HCT116 (cell line): ENCODE measurements at regions not wholly inside any gene's neighbourhood (a gene's known extent, or its start where the extent isn't known, plus 50 kb on each side); places are given as distances from the start of the nearest gene placed in this dataset.

Source experiments
- ATAC-seq: fragments of 200-7000 bp; cut with Tn5 transposase; 2 replicates; pipeline ENCODE4 v1.9.1; 2020; ENCODE audit warnings: mild to moderate bottlenecking, moderate library complexity
- BruUV-seq: library from RNA; stranded (reverse); fragments of 400-500 nt; replicated peaks from 2 replicates; lab custom pipeline; 2021; lab: Mats Ljungman, UMichigan
- CTCF ChIA-PET: fragments of 300-600 bp; sonication (Branson Sonifier 250); formaldehyde crosslinking; loops from one replicate; lab custom pipeline; 2021; ENCODE audit warnings: antibody characterized with exemption; lab: Charles Lee
- POLR2A ChIA-PET: fragments of 300-600, 350-600 bp; sonication (Branson Sonifier 250); formaldehyde crosslinking; loops from one replicate; lab custom pipeline; 2021; ENCODE audit warnings: antibody characterized with exemption; lab: Charles Lee
- RAD21 ChIA-PET, 2 experiments: fragments of 300-600 bp; sonication (Branson Sonifier 250); formaldehyde crosslinking; loops; one replicate each; lab custom pipeline; 2023; ENCODE audit warnings: low total read pairs in 2 of 2; ENCODE audit not compliant: uncharacterized antibody in 2 of 2, unreplicated experiment in 2 of 2, low non-redundant PET in 1 of 2; lab: Charles Lee
- DNase-seq: peaks from one replicate; pipeline ENCODE4 v3.0.0-alpha.2; 2010; ENCODE audit warnings: low read depth, low spot score
- H2AFZ ChIP-seq: fragments of 200-600 bp; shearing (Covaris generic), sonication (generic); 2 replicates; pipeline ENCODE4 v1.6.1; 2017; ENCODE audit warnings: low read depth, mixed run types, mixed read lengths, antibody characterized with exemption, low read length; ENCODE audit not compliant: poor library complexity, severe bottlenecking
- H3K27ac ChIP-seq: 2 replicates; pipeline ENCODE4 v1.5.1; 2012; ENCODE audit warnings: low read depth, low read length
- H3K27me3 ChIP-seq: fragments of 200-600 bp; sonication (generic); 2 replicates; pipeline ENCODE4 v1.6.1; 2016; ENCODE audit warnings: mixed run types, low read length, mixed read lengths; ENCODE audit not compliant: insufficient read depth
- H3K36me3 ChIP-seq, 2 experiments: fragments of 200-500 bp in 1 of 2; fragments of 200-600 bp in 1 of 2; sonication (Bioruptor generic) in 1 of 2; sonication (generic) in 1 of 2; 2 replicates each; pipeline versions ENCODE4 v1.5.1 to v1.6.1; 2014 to 2016; ENCODE audit warnings: low read length in 2 of 2, inconsistent platforms in 1 of 2, mixed read lengths in 1 of 2, mixed run types in 1 of 2; ENCODE audit not compliant: insufficient read depth in 2 of 2, control insufficient read depth in 1 of 2
- H3K4me1 ChIP-seq, 2 experiments: fragments of 200-600 bp in 1 of 2; sonication (generic) in 1 of 2; 2 replicates each; pipeline versions ENCODE4 v1.5.1 to v1.6.1; 2012 to 2017; ENCODE audit warnings: low read length in 2 of 2, inconsistent platforms in 1 of 2, mild to moderate bottlenecking in 1 of 2, mixed read lengths in 1 of 2, mixed run types in 1 of 2, moderate library complexity in 1 of 2; ENCODE audit not compliant: insufficient read depth in 2 of 2, control insufficient read depth in 1 of 2
- H3K4me2 ChIP-seq: fragments of 200-600 bp; sonication (generic); 2 replicates; pipeline ENCODE4 v1.6.1; 2017; ENCODE audit warnings: mixed run types, low read length, mixed read lengths
- H3K4me3 ChIP-seq, 2 experiments: fragments of 200-600 bp in 1 of 2; sonication (generic) in 1 of 2; replicated peaks in 1 of 2; 2 replicates each; pipeline ENCODE4 v1.5.1; 2011 to 2016; ENCODE audit warnings: low read length in 2 of 2, control low read depth in 1 of 2, low read depth in 1 of 2, mild to moderate bottlenecking in 1 of 2, mixed read lengths in 1 of 2, mixed run types in 1 of 2
- H3K79me2 ChIP-seq: fragments of 200-600 bp; sonication (generic); 2 replicates; pipeline ENCODE4 v1.6.1; 2017; ENCODE audit warnings: mild to moderate bottlenecking, mixed run types, low read length, moderate library complexity, mixed read lengths; ENCODE audit not compliant: insufficient read depth
- H3K9ac ChIP-seq: fragments of 200-600 bp; sonication (generic); 2 replicates; pipeline ENCODE4 v1.6.1; 2016; ENCODE audit warnings: low read length, mixed read lengths
- H3K9me2 ChIP-seq: fragments of 200-600 bp; sonication (generic), shearing (Covaris generic); 2 replicates; pipeline ENCODE4 v1.6.1; 2017; ENCODE audit warnings: mixed run types, mild to moderate bottlenecking, moderate library complexity; ENCODE audit not compliant: insufficient read depth
- H3K9me3 ChIP-seq, 2 experiments: fragments of 200-500 bp in 1 of 2; fragments of 200-600 bp in 1 of 2; sonication (Bioruptor generic) in 1 of 2; sonication (generic) in 1 of 2; 2 replicates each; pipeline ENCODE4 v1.6.1; 2014 to 2017; ENCODE audit warnings: low read length in 2 of 2, mixed read lengths in 2 of 2, inconsistent platforms in 1 of 2, low read depth in 1 of 2, mild to moderate bottlenecking in 1 of 2, mixed run types in 1 of 2, moderate library complexity in 1 of 2; ENCODE audit not compliant: control insufficient read depth in 1 of 2, insufficient read depth in 1 of 2
- H4K20me1 ChIP-seq: fragments of 200-600 bp; sonication (generic), shearing (Covaris generic); 2 replicates; pipeline ENCODE4 v1.6.1; 2017; ENCODE audit warnings: mixed run types, mild to moderate bottlenecking, moderate library complexity; ENCODE audit not compliant: insufficient read depth
- CBX3 ChIP-seq: IDR thresholded peaks from 2 replicates; pipeline ENCODE4 v1.6.1; 2012; ENCODE audit warnings: low read depth
- CEBPB ChIP-seq: IDR thresholded peaks from 2 replicates; pipeline ENCODE4 v1.6.1; 2012; ENCODE audit warnings: low read depth
- EGR1 ChIP-seq: IDR thresholded peaks from 2 replicates; pipeline ENCODE4 v1.6.1; 2012; ENCODE audit warnings: low read depth
- ELF1 ChIP-seq: IDR thresholded peaks from 2 replicates; pipeline ENCODE4 v1.6.1; 2012; ENCODE audit warnings: low read depth, borderline replicate concordance
- EZH2 ChIP-seq: fragments of 200-600 bp; sonication (generic); IDR thresholded peaks from 2 replicates; pipeline ENCODE4 v1.6.1; 2017; ENCODE audit warnings: antibody characterized with exemption, mixed run types
- FOSL1 ChIP-seq: IDR thresholded peaks from 2 replicates; pipeline ENCODE4 v1.6.1; 2012; ENCODE audit warnings: low read depth
- JUND ChIP-seq: IDR thresholded peaks from 2 replicates; pipeline ENCODE4 v1.6.1; 2012
- POLR2A ChIP-seq: IDR thresholded peaks from 2 replicates; pipeline ENCODE4 v1.7.0; 2011; ENCODE audit warnings: borderline replicate concordance; ENCODE audit not compliant: insufficient read depth, insufficient read length; ENCODE audit errors: extremely low read depth
- POLR2AphosphoS5 ChIP-seq: IDR thresholded peaks from 2 replicates; pipeline ENCODE4 v1.6.1; 2011; ENCODE audit warnings: mild to moderate bottlenecking, low read depth, low read length, moderate library complexity
- SIN3A ChIP-seq: IDR thresholded peaks from 2 replicates; pipeline ENCODE4 v1.6.1; 2012; ENCODE audit warnings: low read depth
- SP1 ChIP-seq: IDR thresholded peaks from 2 replicates; pipeline ENCODE4 v1.6.1; 2012; ENCODE audit warnings: low read depth
- SRF ChIP-seq: IDR thresholded peaks from 2 replicates; pipeline ENCODE4 v1.6.1; 2012; ENCODE audit warnings: low read depth
- TCF7L2 ChIP-seq: IDR thresholded peaks from 2 replicates; pipeline ENCODE4 v1.7.0; 2011; ENCODE audit warnings: borderline replicate concordance, inconsistent platforms; ENCODE audit not compliant: insufficient read depth, insufficient read length; ENCODE audit errors: extremely low read depth
- ZFX ChIP-seq: fragments of 450-650 bp; IDR thresholded peaks from 2 replicates; pipeline ENCODE4 v1.6.1; 2017
- ZNF274 ChIP-seq: fragments of 200-500 bp; sonication (Bioruptor generic); IDR thresholded peaks from 2 replicates; pipeline ENCODE4 v1.6.1; 2014; ENCODE audit warnings: mild to moderate bottlenecking, low read depth, low read length, inconsistent platforms
- intact Hi-C: fragments of 100-400 bp; cut with micrococcal nuclease; formaldehyde crosslinking; loops from 2 replicates; pipeline ENCODE4 v1.10.0; 2022
- TF ChIP-seq, protein P1 (sequence below): IDR thresholded peaks from 2 replicates; pipeline ENCODE4 v1.6.1; 2011; ENCODE audit warnings: mild to moderate bottlenecking, low read length, moderate library complexity; ENCODE audit not compliant: insufficient replicate concordance; ENCODE audit errors: extremely low read depth
- TF ChIP-seq, protein P2 (sequence below): IDR thresholded peaks from 2 replicates; pipeline ENCODE4 v1.6.1; 2012; ENCODE audit warnings: low read depth
- TF ChIP-seq, protein P3 (sequence below), 3 experiments: fragments of 200-600 bp in 1 of 3; sonication (generic) in 1 of 3; IDR thresholded peaks in 2 of 3; conservative IDR thresholded peaks in 1 of 3; 2 replicates each; pipeline ENCODE4 v1.5.1; 2012 to 2017; ENCODE audit warnings: low read depth in 2 of 3, low read length in 2 of 3, antibody characterized with exemption in 1 of 3, borderline replicate concordance in 1 of 3, control low read depth in 1 of 3, mild to moderate bottlenecking in 1 of 3, mixed read lengths in 1 of 3, mixed run types in 1 of 3, moderate library complexity in 1 of 3; ENCODE audit not compliant: insufficient read depth in 1 of 3
- TF ChIP-seq, protein P4 (sequence below): IDR thresholded peaks from 2 replicates; pipeline ENCODE4 v1.6.1; 2012

DNA sequence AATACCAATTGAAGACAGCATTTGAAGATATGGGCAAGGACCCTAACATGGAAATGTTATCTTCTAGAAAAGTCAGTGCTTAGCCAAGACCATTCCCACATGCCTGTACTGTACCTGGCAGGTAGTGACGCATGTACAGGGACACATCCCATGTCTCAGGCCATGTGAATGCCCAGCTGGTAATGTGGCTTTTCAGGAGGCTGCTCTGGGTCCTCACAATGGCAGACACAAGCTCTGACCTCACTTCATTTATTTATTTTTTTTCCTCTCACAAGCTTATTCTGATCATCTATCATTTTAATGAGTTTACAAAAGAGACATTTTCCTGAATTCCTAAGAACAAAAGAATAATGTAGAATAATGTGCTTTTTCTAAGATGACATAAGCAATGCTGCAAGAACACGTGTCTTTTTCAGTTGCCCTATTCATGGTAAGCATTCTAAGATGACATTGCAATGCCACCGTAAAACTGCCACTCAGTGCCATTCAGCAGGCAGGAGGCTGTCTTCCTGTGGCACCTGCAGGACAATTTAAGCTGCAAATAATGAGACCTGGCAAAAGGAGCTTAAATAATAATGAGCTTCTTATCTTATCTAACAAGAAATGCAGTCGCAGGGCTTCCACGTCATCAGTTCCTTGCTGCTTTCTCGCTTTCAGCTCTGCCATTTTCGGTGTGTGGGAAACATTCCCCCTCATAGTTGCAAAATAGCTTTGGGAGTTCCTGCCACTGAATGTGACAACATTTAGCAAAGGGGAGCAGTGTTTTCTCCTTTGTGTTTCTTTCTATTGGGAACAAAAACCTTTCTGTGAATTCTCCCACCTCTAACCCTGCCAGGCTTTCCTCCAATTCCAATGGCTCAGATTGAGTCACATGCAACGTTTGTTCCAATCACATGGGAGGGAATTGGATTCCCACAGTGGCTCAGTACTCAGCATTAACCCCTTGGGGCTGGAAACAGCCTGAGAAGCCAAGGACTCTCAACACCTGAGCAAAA, 113.0 kb downstream of the SEC23IP start:
- ChIA-PET CTCF (no interaction called here), POLR2A (no interaction called here), RAD21 (no interaction called here)
- TF ChIP-seq FOSL1 (no peak), SP1 (no peak), SIN3A (no peak), CEBPB (no peak), ELF1 (no peak), EZH2 (no peak), SRF (no peak), ZFX (no peak), ZNF274 (no peak), CBX3 (no peak), POLR2A (no peak), TCF7L2 (no peak), JUND (no peak), EGR1 (no peak), POLR2AphosphoS5 (no peak)
- TF ChIP-seq, protein P1, sequence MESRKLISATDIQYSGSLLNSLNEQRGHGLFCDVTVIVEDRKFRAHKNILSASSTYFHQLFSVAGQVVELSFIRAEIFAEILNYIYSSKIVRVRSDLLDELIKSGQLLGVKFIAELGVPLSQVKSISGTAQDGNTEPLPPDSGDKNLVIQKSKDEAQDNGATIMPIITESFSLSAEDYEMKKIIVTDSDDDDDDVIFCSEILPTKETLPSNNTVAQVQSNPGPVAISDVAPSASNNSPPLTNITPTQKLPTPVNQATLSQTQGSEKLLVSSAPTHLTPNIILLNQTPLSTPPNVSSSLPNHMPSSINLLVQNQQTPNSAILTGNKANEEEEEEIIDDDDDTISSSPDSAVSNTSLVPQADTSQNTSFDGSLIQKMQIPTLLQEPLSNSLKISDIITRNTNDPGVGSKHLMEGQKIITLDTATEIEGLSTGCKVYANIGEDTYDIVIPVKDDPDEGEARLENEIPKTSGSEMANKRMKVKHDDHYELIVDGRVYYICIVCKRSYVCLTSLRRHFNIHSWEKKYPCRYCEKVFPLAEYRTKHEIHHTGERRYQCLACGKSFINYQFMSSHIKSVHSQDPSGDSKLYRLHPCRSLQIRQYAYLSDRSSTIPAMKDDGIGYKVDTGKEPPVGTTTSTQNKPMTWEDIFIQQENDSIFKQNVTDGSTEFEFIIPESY, result no peak
- TF ChIP-seq, protein P2, sequence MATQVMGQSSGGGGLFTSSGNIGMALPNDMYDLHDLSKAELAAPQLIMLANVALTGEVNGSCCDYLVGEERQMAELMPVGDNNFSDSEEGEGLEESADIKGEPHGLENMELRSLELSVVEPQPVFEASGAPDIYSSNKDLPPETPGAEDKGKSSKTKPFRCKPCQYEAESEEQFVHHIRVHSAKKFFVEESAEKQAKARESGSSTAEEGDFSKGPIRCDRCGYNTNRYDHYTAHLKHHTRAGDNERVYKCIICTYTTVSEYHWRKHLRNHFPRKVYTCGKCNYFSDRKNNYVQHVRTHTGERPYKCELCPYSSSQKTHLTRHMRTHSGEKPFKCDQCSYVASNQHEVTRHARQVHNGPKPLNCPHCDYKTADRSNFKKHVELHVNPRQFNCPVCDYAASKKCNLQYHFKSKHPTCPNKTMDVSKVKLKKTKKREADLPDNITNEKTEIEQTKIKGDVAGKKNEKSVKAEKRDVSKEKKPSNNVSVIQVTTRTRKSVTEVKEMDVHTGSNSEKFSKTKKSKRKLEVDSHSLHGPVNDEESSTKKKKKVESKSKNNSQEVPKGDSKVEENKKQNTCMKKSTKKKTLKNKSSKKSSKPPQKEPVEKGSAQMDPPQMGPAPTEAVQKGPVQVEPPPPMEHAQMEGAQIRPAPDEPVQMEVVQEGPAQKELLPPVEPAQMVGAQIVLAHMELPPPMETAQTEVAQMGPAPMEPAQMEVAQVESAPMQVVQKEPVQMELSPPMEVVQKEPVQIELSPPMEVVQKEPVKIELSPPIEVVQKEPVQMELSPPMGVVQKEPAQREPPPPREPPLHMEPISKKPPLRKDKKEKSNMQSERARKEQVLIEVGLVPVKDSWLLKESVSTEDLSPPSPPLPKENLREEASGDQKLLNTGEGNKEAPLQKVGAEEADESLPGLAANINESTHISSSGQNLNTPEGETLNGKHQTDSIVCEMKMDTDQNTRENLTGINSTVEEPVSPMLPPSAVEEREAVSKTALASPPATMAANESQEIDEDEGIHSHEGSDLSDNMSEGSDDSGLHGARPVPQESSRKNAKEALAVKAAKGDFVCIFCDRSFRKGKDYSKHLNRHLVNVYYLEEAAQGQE, result no peak
- TF ChIP-seq, protein P3, sequence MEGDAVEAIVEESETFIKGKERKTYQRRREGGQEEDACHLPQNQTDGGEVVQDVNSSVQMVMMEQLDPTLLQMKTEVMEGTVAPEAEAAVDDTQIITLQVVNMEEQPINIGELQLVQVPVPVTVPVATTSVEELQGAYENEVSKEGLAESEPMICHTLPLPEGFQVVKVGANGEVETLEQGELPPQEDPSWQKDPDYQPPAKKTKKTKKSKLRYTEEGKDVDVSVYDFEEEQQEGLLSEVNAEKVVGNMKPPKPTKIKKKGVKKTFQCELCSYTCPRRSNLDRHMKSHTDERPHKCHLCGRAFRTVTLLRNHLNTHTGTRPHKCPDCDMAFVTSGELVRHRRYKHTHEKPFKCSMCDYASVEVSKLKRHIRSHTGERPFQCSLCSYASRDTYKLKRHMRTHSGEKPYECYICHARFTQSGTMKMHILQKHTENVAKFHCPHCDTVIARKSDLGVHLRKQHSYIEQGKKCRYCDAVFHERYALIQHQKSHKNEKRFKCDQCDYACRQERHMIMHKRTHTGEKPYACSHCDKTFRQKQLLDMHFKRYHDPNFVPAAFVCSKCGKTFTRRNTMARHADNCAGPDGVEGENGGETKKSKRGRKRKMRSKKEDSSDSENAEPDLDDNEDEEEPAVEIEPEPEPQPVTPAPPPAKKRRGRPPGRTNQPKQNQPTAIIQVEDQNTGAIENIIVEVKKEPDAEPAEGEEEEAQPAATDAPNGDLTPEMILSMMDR (IDR thresholded peaks at IDR 0.05 in 2 of 3, conservative IDR thresholded peaks at IDR 0.05 in 1 of 3; ENCODE audit: borderline replicate concordance in 1 of 3, insufficient read depth in 1 of 3, low read depth in 2 of 3, low read length in 2 of 3), result no peak
- TF ChIP-seq, protein P4, sequence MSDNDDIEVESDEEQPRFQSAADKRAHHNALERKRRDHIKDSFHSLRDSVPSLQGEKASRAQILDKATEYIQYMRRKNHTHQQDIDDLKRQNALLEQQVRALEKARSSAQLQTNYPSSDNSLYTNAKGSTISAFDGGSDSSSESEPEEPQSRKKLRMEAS, result no peak
- no peak overlapping the region for H3K4me2 ChIP-seq
- peaks cover 42% of the 10 kb centered on the region for H3K27me3 ChIP-seq
- intact Hi-C loops, result no loop called here
- no peaks in the 10 kb centered on the region for H3K9me3 ChIP-seq
- no peaks in the 10 kb centered on the region for H4K20me1 ChIP-seq
- no peak overlapping the region for H3K27ac ChIP-seq
- ATAC-seq (no peak), DNase-seq (no peak)
- no peaks in the 10 kb centered on the region for H3K9me2 ChIP-seq
- H3K9ac ChIP-seq, result no peak overlapping the region
- no peak overlapping the region for H3K4me3 ChIP-seq
- no TSS peak for BruUV-seq
- H3K79me2 ChIP-seq, result no peaks in the 10 kb centered on the region
- H3K36me3 ChIP-seq, result no peaks in the 10 kb centered on the region
- H2AFZ ChIP-seq, result no peak overlapping the region
- no peaks in the 10 kb centered on the region for H3K4me1 ChIP-seq
